Neutrophil (primary cell): ENCODE measurements at regions not wholly inside any gene's neighbourhood (a gene's known extent, or its start where the extent isn't known, plus 50 kb on each side); places are given as distances from the start of the nearest gene placed in this dataset.

Source experiments
- H3K27ac ChIP-seq: fragments of 200-600 bp; sonication (generic); 2 replicates; pipeline ENCODE4 v1.5.1; 2016; ENCODE audit warnings: mild to moderate bottlenecking, moderate library complexity
- H3K27me3 ChIP-seq: fragments of 200-600 bp; sonication (generic); 2 replicates; pipeline ENCODE4 v1.6.0; 2016; ENCODE audit warnings: mild to moderate bottlenecking
- H3K36me3 ChIP-seq: fragments of 200-600 bp; sonication (generic); 2 replicates; pipeline ENCODE4 v1.5.1; 2017
- H3K4me1 ChIP-seq, 2 experiments: fragments of 200-600 bp in 1 of 2; sonication (generic) in 1 of 2; 1 replicate in 1 of 2; 2 replicates in 1 of 2; pipeline versions ENCODE4 v1.5.1 to v1.6.1; 2013 to 2016; ENCODE audit warnings: low read depth in 1 of 2, low read length in 1 of 2, mild to moderate bottlenecking in 1 of 2, moderate library complexity in 1 of 2; ENCODE audit not compliant: control insufficient read depth in 1 of 2, insufficient read depth in 1 of 2
- H3K4me3 ChIP-seq, 2 experiments: fragments of 200-600 bp in 1 of 2; sonication (generic) in 1 of 2; 1 replicate in 1 of 2; 2 replicates in 1 of 2; pipeline ENCODE4 v1.5.1; 2013 to 2016; ENCODE audit warnings: low read depth in 1 of 2, low read length in 1 of 2, mild to moderate bottlenecking in 1 of 2, moderate library complexity in 1 of 2
- H3K9me3 ChIP-seq: fragments of 200-600 bp; sonication (generic); 2 replicates; pipeline ENCODE4 v1.5.1; 2016
- CTCF ChIP-seq: fragments of 200-600 bp; sonication (generic); IDR thresholded peaks from 2 replicates; pipeline ENCODE4 v1.5.1; 2016; ENCODE audit warnings: antibody characterized with exemption

- no peak overlapping the region for H3K27ac ChIP-seq
- H3K36me3 ChIP-seq = no peaks in the 10 kb centered on the region
- no peak overlapping the region for H3K4me3 ChIP-seq
- no peaks in the 10 kb centered on the region for H3K9me3 ChIP-seq
- no peaks in the 10 kb centered on the region for H3K27me3 ChIP-seq
- TF ChIP-seq CTCF = no peak
- no peaks in the 10 kb centered on the region for H3K4me1 ChIP-seq
Measured at GRCh38 chr13:59492030-59492636, 671.6 kb downstream of the DIAPH3 start.

- H3K36me3 ChIP-seq = no peaks in the 10 kb centered on the region
- H3K27me3 ChIP-seq = no peaks in the 10 kb centered on the region
- no peak overlapping the region for H3K27ac ChIP-seq
- H3K9me3 ChIP-seq = no peaks in the 10 kb centered on the region
- no peak for TF ChIP-seq CTCF
- H3K4me3 ChIP-seq = no peak overlapping the region
- no peaks in the 10 kb centered on the region for H3K4me1 ChIP-seq
Measured at GRCh38 chr13:59493436-59493965, 670.2 kb downstream of the DIAPH3 start.

DNA sequence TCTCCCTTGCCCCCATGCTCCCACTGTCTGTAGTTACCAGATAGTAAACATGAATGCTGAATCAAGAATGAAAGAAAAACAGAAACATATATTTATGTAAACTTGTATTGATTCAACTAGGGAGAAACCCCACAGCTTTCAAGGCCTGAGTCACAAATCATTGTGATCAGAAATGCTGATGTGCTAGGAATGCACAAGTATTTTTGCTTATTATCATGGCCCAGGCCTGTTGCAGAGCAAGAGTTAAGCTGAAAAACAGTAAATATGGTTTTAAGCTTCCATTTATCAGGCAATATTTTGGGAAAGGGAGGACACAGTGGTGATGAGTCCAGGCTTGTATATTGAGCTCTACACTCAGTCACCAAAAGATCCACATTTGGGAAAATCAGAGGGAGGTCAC lies 669.6 kb downstream of the DIAPH3 start:
- no peak overlapping the region for H3K4me3 ChIP-seq
- H3K27me3 ChIP-seq = no peaks in the 10 kb centered on the region
- no peaks in the 10 kb centered on the region for H3K9me3 ChIP-seq
- no peaks in the 10 kb centered on the region for H3K36me3 ChIP-seq
- TF ChIP-seq CTCF = no peak
- H3K27ac ChIP-seq = no peak overlapping the region
- no peaks in the 10 kb centered on the region for H3K4me1 ChIP-seq

GRCh38 chr13:59494560-59494970 lies 669.2 kb downstream of the DIAPH3 start:
- no peaks in the 10 kb centered on the region for H3K36me3 ChIP-seq
- TF ChIP-seq CTCF = no peak
- H3K4me1 ChIP-seq = no peaks in the 10 kb centered on the region
- no peaks in the 10 kb centered on the region for H3K27me3 ChIP-seq
- H3K4me3 ChIP-seq = no peak overlapping the region
- H3K27ac ChIP-seq = no peak overlapping the region
- H3K9me3 ChIP-seq = no peaks in the 10 kb centered on the region

DNA sequence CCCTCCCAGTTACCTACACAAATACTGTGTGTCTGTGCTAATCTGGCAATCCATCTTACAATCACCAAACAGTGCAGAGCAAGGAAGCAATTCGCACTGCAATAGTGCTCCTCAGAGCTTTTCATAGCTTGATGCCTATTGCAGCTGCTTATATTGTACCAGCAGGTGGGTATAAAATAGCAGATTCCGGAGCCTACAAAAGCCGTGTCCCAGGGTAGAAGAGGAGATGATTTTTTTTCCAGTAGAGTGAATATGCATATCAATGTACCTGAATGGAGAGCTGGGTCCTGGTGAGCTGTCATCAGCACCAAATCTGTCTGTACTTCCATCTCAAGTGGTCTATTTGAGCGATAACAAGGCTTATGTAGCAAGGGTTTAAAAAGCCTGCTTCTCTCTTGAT lies 668.4 kb downstream of the DIAPH3 start:
- TF ChIP-seq CTCF = no peak
- Histone ChIP-seq H3K4me1 (no peaks in the 10 kb centered on the region), H3K9me3 (no peaks in the 10 kb centered on the region), H3K27ac (no peak overlapping the region), H3K27me3 (no peaks in the 10 kb centered on the region), H3K4me3 (no peak overlapping the region), H3K36me3 (no peaks in the 10 kb centered on the region)
